ENCODE measurements at regions not wholly inside any gene's neighbourhood (a gene's known extent, or its start where the extent isn't known, plus 50 kb on each side); places are given as distances from the start of the nearest gene placed in this dataset.
"Not testable (repeated sequence)": the region's sequence is repeated elsewhere in the genome, so short reads cannot be mapped to it uniquely, and the experiment has no call there.

DNA sequence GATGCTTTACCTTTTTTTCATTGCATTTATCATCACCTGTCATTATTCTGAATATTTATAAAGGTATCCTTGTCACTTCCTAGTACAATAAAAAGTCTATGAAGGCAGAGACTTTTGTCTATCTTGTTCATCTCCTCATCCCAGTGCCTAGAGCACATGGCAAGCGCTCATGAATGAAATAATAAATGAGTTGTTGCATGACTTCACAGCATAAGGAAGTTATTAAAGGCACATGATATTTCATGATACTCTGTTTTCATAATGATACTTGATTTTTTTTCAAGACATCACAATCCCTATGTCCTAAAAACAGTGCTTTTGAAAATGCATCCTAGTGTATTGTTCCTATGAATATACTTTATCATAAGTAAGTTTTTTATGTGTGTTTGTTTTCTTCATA lies 310.6 kb upstream of the RSPO3 start:
- DNase-seq (ENCODE audit: low read depth in 2 of 2): no peak

- DNase-seq (ENCODE audit: low read depth in 2 of 2): no peak
These were observed 307.1 kb upstream of the RSPO3 start for GRCh38 chr6:126811321-126811720.

DNA sequence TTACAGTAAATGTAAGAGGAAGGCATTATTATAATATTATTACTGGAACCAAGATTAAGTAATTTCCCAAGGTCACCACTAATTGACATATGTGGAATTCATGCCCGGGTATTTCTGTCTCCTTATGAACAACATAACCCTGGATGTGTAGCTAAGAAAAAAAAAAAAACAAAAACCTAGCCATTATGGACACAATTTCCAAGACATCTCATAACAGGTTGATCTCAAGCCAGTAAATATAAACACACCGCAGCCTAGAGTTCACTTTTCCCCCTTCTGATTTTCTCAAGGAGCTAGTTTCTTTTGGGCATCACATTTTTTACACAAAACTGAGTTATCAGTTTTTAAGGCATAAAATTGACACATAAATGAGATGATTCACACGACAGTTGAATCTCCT lies 306.5 kb upstream of the RSPO3 start:
- no peak for DNase-seq (ENCODE audit: low read depth in 2 of 2)

DNA sequence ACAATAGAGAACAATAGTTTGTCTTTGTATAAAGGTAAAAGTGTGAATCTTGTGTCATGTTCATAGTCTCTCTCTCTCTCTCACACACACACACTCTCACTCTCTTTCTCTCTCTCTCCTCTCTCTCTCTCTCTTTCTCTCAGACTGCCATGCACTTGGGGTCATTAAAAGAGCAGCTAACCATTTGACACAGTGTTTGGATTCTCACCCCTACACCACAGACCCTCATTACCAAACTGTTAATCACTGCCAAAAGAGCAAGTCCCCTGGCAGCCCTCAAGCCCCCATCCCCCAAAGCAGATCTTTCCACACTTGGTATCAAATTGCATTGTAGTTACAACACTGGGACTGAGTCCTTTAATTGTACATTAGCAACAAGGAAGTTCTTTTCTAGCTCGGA lies 305.8 kb upstream of the RSPO3 start:
- no peak for DNase-seq (ENCODE audit: low read depth in 2 of 2)

DNA sequence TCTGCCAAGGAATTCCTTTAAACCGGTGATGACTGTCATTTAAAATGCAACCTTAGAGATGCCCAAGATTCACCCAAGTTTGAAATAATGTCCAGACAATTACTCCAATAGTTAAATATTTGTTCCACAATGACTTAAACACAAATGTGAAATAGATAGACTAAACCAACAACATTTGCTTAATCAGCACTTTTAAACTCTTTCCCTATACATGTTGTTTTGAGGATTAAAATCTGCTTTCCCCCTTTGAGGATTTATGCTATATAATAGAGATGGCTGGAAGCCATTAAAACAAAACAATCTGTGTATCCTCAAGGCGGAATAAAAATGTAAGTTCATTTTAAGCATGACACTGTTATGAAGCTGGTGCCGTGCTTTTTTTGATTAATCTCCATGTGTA lies 297.8 kb upstream of the RSPO3 start:
- DNase-seq (ENCODE audit: low read depth in 2 of 2): no peak

- DNase-seq (ENCODE audit: low read depth in 2 of 2): no peak
These were observed 296.8 kb upstream of the RSPO3 start for GRCh38 chr6:126821706-126822105.

DNA sequence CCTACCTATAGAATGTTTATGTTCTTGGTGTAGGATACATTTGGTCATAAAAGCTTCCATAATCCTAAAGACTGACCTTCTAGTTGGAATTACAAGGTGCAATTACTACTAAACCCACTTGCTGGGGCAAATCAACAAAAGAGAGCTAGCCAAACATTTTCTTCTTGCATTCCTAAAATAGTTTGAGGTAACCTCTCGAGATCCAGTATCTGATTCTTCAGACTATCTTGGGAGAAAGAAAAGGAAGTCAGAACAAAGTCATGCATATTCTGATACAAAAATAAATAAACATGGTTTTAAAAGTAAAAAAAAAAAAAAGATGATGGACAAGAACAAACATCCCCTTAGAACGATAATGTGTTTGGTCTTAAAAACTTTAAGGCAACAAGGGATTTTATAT lies 294.2 kb upstream of the RSPO3 start:
- no peak for DNase-seq (ENCODE audit: low read depth in 2 of 2)

- DNase-seq (ENCODE audit: low read depth in 2 of 2): no peak
These were observed 293.7 kb upstream of the RSPO3 start for GRCh38 chr6:126824815-126825214.

- DNase-seq (ENCODE audit: low read depth in 2 of 2): no peak
These were observed 292.2 kb upstream of the RSPO3 start for GRCh38 chr6:126826166-126826714.

DNA sequence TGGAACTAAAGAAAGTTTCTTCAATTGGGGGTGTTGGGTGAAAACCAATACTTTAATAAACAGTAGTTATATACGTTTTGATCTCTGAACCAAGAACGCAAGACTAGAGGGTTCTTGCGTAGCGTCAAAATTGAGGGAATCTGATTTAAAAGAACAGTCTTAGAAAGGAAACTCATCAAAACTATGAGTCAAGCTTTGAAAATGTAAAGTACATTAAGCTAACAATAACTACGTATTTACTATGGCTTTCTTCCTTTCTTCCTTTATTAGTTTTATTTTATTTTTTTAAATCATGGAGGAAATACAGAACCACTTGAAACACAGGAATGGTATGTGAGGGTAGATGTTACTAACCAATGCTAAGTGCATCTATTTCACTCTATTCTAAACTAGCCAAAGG lies 287.0 kb upstream of the RSPO3 start:
- no peak for DNase-seq (ENCODE audit: low read depth in 2 of 2)

DNA sequence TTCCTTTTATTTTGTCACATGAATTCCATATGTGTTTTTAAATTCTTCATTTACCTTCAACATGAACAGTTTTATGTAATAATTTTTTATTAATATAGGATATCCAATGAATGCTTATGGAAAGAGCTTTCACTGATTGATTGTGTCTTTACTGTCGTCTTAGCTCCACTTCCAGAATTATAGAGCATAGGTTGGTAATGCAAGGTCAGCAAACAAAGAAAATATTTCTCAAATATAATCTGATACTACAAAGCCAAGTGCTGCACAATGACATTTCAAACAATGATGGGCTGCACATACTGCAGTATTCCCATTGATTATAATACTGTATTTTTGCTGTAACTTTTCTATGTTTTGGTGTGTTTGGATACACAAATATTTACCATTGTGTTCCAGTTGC lies 275.7 kb upstream of the RSPO3 start:
- DNase-seq (ENCODE audit: low read depth in 2 of 2): no peak

- DNase-seq (ENCODE audit: low read depth in 2 of 2): no peak
These were observed 270.4 kb upstream of the RSPO3 start for GRCh38 chr6:126848119-126848518.

DNA sequence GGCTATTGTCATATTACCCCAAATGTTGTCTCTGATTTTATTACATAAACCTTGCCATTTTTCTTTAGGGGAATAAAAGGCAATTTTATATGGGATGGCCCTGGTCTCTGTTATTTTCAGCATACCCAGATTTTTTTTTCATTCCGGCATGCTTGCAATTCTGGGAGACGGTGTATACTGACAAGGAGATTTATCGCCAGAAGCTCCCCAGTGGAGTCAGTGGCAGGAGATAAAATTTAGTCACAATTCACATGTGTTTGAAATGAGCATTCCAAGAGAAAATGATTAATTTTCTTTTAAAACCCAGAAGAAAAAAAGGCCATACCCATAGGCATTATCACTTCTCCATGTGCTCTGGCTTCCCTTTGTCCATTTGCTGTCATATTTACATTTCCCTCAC lies 250.8 kb upstream of the RSPO3 start:
- DNase-seq (ENCODE audit: low read depth in 2 of 2): no peak

- no peak for DNase-seq (ENCODE audit: low read depth in 2 of 2)
These were observed 245.1 kb upstream of the RSPO3 start for GRCh38 chr6:126873351-126873750.

DNA sequence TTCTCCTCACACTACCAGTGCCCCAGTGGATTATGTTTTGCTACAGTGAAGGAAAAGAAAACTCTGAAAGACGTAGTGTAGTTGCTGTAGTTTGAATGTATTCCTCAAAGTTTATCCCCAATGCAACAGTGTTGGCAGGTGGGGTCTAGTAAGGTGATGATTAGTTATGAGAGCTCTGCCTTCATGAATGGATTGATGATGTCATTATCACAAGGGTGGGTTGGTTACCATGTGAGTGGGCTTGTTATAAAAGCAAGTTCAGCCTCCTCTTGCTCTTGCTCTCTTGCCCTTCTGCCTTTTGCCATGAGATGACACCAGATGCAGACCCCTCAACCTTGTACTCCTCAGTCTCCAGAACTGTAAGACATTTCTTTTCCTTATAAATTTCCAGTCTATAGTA lies 244.7 kb upstream of the RSPO3 start:
- no peak for DNase-seq (ENCODE audit: low read depth in 2 of 2)

- no peak for DNase-seq (ENCODE audit: low read depth in 2 of 2)
These were observed 242.0 kb upstream of the RSPO3 start for GRCh38 chr6:126876446-126876845.

GRCh38 chr6:126880964-126881363 lies 237.5 kb upstream of the RSPO3 start:
- no peak for DNase-seq (ENCODE audit: low read depth in 2 of 2)

DNA sequence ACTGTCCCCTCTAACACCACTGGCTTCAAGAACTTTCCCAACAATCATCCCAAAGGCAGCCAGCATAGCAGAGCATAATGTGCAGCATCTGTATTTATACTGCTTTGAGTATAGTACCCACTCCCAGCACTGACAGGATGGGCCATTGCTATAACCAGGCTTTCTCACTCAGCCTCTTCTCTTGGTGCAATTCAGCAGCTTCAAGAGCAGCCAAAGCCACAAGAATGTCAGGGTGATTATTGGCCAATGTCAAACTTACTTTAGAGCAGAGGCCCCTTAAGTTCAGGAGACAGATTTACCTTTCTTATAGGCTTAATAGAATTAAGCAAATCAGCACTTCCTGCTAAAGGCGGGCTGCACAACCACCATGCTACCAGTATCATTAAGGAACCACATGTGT lies 232.4 kb upstream of the RSPO3 start:
- no peak for DNase-seq (ENCODE audit: low read depth in 2 of 2)

DNA sequence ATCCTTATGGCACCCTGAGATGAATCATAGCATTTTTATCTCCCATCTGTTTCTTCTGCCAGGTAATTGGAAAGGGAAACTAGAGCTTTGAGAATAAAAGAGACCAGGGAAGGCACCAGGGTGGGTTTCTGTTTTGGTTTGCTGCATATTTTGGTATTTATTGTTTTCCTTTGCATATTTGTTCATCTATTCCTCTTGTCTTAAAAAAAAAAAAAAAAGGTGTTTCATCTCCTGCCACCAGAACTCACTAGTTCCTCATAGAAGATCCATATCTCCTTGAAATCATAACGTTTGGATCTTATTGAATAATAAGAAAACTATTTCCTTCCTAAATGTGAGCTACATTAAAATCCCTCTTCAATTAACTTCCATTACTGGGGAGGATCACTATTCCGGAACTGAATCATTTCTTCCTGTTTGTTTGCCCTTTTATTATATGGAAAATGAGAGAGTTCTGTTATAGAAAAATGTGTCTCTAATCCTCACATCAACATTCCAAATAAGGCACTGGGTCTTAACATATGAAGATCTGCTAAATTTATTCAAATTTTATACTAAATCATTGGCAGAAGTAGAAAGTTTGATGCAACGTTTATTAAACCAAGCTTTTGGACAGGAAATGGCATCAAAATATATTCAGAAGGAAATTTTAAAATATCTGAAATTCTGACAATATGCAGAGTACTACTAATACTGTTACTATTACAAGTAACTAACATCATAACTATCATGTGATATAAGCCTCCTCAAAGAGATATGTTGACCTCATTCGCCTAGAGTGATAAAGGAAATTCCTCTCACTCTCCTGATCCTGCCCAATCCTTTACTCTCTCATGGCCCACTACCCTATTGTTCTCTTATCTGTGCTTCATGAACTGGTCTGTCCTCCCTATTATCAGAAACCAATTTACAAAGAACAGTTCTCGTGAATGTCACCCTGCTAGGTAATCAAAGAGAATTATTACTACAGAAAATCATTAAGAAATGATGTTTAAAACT lies 229.4 kb upstream of the RSPO3 start:
- no peak for DNase-seq (ENCODE audit: low read depth in 2 of 2)

DNA sequence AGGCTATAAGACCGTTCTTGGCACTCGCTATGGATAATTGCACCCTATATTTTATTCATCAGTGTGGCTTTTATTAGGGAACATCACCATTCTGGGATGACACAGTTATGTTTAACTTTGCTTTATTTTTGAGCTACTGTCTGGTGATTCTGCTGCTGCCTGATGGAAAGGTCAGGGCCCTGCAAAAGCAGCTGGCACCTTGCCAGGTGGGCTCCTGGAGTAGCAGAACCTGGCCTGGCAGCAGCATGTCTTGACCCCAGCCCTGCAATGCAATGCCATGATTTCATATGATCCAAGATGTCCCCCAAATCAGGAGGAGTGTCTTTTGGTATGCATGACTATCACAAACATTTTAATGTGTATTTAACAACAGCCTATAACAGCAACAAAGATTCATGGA lies 228.4 kb upstream of the RSPO3 start:
- no peak for DNase-seq (ENCODE audit: low read depth in 2 of 2)

- no peak for DNase-seq (ENCODE audit: low read depth in 2 of 2)
These were observed 227.3 kb upstream of the RSPO3 start for GRCh38 chr6:126891158-126891557.

DNA sequence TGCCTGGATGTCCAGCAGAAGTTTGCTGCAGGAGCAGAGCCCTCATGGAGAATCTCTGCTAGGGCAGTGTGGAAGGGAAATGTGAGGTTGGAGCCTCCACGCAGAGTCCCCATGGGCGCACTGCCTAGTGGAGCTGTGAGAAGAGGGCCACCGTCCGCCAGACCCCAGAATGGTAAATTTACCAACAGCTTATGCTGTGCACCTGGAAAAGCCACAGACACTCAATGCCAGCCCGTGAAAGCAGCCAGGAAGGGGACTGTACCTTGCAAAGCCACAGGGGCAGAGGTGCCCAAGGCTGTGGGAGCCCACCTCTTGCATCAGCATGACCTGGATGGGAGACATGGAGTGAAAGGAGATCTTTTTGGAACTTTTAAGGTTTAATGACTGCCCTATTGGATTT lies 225.6 kb upstream of the RSPO3 start:
- not testable (repeated sequence) for DNase-seq (ENCODE audit: low read depth in 2 of 2)

- DNase-seq (ENCODE audit: low read depth in 2 of 2): no peak
These were observed 220.7 kb upstream of the RSPO3 start for GRCh38 chr6:126897758-126898157.
